GM10266 (cell line): ENCODE measurements at regions not wholly inside any gene's neighbourhood (a gene's known extent, or its start where the extent isn't known, plus 50 kb on each side); places are given as distances from the start of the nearest gene placed in this dataset.

Source experiments
- DNase-seq: peaks from one replicate; pipeline ENCODE4 v3.0.0; 2012; ENCODE audit errors: extremely low spot score
- CTCF ChIP-seq: IDR thresholded peaks from 2 replicates; pipeline ENCODE4 v1.5.1; 2012; ENCODE audit warnings: mild to moderate bottlenecking, low read depth; ENCODE audit not compliant: control insufficient read depth, insufficient read depth; ENCODE audit errors: missing control alignments

DNA sequence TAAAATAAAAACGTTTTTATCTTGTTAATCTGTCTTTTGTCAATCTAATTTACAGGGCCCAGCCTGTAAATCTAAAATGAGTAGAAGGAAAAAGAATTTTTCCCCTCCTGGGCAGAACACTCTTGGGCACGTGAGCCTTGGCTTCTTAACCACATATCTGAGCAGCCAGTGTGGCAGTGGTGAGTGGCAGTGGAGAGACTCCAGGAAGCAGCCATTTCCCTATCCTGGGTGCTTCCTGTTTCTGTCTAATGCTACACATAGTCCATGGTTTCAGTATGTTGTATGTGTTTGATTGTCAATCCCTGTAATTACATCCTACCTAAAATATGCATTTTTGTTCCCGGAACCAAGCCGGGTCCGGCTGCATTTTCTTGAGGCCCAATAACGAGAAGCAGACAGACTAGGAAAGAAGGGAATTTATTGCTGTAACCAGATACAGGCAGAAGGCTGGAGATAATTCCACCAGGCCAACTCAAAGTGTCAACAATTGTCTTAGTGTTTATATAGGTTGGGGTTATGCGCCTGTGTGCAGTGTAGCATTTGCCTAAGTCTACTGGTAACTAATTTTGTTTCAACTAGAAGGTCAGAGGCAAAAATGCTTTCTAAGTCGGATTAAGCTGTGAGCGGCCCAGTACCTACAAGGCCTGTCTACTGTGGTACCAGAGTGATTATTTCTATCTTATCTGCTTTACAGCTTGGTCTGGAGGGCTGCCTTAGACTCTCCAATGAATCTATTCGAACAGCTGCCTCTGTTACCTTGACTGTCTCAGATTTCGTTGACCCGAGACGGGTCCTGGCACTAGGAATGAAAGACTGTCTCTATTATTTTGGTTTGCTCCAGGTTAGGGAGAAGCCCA lies 82.4 kb upstream of the RESF1 start:
- no peak for TF ChIP-seq CTCF
- no peak for DNase-seq

DNA sequence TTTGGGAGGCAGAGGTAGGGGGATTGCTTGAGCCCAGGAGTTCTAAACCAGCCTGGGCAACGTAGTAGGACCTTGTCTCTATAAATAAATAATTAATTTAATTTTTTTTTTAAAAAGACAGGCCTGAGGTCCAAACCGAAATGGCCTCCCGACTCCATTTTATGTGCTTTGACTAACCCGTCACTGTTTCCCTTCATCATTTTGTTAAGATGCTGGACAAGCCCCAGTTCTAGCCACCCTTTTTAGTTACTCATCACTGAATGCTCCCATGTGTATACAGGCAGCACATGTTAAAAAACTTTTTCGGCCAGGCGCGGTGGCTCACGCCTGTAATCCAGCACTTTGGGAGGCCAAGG lies 83.6 kb upstream of the RESF1 start:
- no peak for TF ChIP-seq CTCF
- no peak for DNase-seq

GRCh38 chr12:31874961-31875608 lies 84.1 kb upstream of the RESF1 start:
- peak; percentile 69 for DNase-seq
- no peak for TF ChIP-seq CTCF

DNA sequence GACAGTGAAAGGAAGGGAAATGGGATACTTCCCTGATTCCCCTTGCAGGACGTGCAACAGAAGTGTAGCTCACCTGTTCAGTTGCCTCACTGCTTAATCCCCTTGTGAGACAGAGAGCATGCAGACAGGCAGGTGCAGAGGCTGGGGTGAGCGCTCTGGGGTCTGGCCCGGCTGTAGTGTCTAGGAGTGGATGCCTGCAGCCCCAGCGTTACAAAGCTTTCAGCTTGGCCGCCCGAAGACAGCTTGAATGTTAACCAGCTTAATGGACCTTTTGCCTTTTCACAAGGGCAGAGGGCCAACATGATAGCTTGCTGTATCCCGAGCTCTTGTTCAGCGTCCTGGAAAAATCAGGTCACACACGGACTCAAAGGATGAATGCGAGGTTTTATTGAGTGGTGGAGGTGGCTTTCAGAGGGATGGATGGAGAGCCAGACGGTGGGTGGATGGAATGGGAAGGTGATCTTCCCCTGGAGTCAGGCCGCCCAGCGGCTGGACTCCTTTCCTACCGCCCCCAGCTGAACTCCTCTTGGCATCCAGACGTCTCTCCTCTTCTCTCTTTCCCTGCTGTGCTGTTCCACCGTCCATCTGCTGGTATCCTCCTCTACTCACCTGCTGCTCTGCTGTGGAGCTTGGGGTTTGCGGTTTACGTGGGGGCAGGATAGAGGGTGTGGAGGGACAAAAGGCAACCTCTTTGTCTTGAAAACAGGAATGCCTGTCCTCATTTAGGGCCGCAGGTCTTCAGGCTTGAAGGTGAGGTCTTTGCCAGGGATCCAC lies 86.2 kb upstream of the RESF1 start:
- no peak for TF ChIP-seq CTCF
- DNase-seq = no peak

DNA sequence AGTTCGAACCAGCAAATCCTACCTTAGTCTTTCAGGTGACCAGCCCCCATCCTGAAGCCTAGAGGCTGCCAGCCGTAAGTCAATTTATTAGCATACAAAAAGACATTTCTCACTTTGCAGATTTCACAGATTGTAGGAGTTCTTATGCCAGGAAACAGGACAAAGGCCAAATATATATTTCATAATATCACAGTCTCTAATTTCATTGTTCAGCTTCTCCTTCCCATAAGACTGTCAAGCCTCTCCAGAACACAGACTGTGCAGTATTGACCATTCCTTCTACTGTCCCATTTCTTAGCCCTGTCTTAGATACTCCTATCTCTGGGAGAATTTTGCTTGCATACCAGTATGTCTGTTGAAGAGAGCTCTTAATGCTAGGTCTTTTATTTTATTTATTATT lies 89.2 kb upstream of the RESF1 start:
- TF ChIP-seq CTCF = no peak
- DNase-seq = no peak

GRCh38 chr12:31868965-31869364 lies 90.2 kb upstream of the RESF1 start:
- no peak for TF ChIP-seq CTCF
- no peak for DNase-seq
